GM21619 (cell line): ENCODE measurements at regions not wholly inside any gene's neighbourhood (a gene's known extent, or its start where the extent isn't known, plus 50 kb on each side); places are given as distances from the start of the nearest gene placed in this dataset.

Source experiments
- ATAC-seq: cut with Tn5 transposase; IDR thresholded peaks from one replicate; pipeline ENCODE4 v1.9.1; 2021; ENCODE audit not compliant: unreplicated experiment

DNA sequence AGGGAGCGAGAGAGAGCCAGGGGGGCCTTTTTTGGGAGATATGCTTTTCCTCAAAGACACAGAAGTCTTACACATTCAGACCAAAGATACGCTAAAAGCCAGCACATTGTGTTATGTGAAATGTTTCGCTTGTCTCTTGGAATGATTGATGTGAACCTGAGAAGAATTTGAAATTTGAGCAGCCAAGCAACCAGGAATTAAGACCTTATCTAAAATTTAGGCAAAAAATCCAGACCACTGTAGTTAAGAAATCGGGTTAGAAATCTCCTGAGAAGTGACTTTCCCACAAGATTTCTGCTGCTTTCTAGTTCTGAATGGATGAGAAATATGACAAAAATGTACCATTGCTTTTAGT, 223.2 kb upstream of the GMDS start:
- ATAC-seq = no peak

DNA sequence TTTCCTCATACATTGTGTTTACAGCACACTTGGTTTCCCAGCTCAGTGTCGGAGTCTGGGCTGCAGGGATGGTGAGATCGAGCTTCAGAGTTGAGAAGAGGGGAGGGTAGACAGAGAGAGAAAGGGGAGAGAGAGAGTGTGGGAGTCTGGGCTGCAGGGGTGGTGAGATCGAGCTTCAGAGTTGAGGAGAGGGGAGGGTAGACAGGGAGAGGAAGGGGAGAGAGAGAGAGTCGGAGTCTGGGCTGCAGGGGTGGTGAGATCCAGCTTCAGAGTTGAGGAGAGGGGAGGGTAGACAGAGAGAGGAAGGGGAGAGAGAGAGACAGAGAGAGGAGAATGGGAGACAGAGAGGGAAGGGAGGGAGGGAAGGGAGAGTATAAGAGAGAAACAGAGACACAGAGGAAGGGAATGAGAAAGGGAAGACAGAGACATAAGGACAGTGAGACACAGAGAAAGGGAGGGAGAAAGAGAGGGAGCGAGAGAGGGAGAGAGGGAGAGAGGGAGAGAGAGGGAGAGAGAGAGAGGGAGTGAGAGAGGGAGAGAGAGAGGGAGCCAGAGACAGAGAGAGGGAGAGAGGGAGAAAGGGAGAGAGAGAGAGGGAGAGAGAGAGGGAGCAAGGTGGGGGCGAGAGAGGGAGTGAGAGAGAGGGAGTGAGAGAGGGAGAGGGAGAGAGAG, 222.7 kb upstream of the GMDS start:
- ATAC-seq = no peak

DNA sequence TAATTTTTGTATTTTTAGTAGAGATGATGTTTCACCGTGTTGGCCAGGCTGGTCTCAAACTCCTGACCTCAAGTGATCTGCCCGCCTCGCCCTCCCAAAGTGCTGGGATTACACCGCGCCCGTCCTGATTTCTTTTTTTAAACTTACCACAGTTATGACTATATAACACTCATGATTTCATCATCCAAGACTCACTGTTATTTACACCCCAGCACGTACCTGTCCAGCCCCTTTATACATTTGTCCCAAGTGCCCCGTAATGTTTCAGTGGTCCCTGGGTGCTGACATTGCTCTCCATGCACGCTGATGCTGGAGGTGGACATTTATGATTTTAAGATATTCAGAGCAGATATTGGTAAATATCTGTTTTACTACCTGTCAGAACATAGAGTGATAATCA, 219.9 kb upstream of the GMDS start:
- ATAC-seq = no peak

DNA sequence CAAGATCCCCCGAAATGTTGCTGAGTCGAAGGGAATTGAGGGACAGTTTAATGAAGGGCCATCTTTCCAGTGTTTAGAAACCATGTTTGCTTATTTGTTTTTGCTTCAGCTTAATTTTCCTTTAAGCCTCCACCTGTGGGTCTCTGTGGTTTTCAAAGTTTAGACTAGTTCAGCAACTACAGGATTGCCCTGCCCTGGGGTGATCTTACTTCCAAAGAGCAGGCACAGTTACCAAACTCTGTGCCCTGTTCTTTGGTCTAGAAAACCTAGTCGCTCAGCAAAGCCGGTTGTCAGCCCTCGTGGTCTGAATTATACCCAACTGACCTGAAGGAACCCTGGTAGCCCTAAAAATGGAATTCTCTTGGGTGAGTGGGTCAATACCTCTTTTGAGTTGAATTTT, 219.2 kb upstream of the GMDS start:
- ATAC-seq = no peak

DNA sequence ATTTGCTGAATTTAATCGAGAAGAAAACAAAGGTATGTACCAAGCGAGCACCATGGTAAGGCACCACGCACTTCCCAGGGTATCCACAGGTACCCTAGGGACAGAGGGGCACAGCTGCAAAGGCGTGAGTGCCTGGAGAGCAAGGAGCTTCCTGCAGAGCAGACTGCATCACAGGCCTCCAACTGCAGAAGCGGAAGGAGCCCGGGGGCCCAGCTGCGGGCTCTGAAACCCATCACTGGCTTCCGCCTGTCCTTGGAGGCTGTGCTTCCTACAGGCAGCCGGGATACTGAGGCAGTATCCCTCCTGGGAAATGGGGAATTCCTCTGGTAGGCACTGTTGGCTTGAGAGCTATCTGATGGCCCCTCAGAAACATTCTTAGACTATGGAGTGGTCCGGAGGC, 217.4 kb upstream of the GMDS start:
- no peak for ATAC-seq

DNA sequence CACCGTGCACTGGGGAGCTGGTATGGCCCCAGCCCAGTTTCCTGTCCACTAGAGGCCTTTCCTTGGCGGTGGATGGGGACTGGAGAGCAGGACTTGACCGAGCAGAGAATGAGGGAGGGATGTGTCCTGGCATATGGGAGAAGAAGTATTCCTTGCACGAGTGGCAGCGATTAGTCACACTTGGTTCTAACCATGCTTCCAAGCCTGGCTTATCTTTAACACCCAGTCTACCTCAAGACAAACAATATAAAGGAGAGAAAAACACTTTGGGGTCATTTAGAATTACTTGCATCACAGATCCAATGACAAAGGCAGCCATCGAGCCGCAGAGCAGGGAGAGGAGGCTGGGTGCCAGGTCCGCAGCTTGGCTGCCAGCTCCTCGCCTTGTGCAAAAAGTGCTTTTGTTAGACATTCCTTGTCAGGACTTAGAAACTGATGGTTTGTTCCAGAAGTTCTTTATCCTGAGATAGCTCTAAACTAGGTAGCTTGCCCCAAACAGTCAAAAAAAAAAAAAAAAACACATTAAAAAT, 214.9 kb upstream of the GMDS start:
- no peak for ATAC-seq

DNA sequence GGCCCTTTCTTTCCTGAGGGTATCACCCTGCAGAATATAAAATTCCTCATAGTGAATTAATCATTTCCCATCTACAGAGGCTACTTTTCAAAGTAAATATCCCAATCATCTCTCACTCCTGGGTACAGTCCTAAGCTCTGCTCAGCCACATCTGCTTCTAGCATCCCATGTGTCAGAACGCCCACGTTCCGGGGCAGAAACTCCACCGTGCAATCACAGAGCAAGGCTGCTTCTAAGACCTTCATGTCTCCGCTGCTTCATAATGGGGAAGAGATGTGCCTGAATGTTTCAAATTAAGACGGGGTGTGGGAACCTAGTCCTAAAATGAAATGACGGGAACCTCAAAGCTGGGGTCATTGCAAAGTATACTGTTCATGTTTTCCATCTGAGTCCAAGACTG, 208.8 kb upstream of the GMDS start:
- ATAC-seq = no peak

DNA sequence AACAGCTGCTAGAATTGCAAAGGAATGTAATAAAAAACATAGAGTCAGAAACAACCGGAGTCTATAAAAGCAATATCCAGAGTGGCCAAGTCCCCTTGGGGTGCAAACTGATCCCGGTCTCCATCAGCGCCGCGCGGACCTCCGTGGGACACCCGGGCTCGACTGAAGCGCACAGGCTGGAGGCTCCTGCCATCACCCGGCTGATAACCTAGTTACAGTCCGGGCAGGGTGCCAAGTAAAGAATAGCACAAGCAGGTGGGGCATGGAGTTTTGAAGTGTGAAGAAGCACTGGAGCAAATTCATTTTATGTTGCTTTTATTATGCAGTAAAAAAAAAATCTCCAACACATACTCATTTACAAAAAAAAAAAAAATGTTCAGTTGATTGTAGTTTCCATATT, 205.1 kb upstream of the GMDS start:
- no peak for ATAC-seq

DNA sequence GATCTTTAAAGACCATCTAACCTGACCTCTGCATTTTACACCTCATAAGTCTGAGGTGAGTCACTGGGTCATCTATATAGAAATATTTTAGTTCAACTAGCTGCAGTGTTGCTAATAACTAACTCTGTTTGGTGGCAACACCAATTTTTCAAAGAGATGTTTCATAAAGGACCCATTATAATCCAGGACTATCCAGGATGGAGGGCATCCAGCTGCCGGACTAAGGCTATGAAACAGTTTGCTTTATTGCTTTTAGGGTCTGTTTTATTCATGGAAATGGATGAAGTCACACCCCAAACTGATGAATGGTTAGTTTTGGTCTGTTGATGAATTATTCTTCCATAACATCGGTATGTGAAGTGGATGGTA, 204.2 kb upstream of the GMDS start:
- no peak for ATAC-seq

DNA sequence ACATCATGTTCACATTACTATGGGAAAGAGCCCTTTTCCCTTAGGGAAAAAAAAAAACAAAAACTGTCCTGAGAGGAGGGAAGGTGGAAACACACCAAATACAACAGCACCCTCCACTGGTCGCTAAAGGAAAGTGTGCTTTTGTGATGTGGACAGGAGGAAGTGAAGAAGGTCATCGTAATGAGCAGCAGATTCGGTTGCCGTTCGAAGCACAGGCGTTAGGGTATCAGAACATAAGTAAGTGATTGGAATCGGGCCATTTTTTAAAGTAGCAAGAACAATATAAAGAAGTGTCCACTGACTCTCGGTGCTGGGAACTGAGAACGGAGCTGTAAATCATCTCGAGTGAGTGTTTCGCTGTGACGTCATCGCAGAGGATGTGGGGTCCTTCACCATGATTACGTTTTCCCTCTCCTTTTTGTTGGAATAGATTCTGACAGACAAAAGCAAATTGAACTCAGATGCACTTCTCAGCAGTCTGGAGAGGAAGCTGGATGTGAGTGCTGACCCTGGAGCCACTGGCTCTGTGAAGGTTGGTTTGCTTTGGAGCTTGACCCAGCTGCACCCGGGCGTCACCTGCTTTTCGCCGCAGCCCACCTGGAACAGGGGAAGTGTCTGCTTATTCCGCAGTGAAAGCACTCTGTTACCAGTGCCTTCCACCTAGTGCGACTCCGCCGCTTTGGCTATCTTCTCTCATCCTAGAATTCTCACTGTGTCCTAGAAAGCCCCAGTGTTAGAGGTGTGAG, 203.6 kb upstream of the GMDS start:
- ATAC-seq = no peak

DNA sequence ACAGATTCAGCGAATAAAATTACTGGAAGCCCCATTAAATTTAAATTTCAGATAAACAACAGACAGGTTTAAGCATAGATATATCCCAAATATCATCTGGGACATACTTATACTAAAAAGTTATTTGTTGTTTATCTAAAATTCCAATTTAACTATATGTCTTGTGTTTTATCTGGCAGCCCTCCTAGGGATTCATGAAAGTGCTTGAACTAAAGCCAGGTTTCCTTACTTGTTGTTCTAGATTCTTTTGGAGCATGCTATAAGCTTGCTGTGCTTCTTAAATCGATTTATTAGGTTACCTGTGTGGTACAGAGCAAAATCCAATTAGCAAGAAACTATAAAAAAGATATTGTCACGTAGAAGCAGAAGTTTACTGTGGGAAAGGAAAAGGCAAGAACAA, 202.5 kb upstream of the GMDS start:
- ATAC-seq = no peak

DNA sequence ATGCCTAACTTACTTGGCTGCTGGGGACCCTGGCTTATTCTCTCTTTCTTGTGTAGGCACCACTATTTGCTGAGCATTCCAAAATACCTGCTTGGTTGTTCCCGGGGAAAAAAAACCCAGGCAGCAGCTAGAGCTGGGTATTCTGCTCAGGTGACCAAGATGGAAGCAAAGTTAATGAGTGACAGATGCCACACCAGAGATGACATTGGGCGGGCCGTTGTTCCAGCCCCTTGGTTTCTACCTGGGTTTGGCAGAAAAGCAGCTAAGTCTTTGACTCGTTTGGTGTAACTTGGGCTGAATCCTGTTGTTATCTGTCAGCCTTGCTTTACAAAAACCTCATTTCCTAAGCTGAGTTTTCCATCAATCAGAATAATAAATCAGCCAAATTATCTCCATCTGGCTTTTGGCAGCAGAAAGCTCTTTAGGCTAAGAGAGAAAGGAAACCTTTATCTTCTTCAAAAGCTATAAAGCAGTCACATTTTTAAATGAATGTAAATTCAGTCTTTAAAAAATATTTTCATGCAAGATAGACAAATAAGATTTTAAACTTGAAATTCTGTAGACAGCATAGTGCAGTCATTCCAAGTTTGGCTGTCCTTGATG, 202.0 kb upstream of the GMDS start:
- ATAC-seq = no peak

DNA sequence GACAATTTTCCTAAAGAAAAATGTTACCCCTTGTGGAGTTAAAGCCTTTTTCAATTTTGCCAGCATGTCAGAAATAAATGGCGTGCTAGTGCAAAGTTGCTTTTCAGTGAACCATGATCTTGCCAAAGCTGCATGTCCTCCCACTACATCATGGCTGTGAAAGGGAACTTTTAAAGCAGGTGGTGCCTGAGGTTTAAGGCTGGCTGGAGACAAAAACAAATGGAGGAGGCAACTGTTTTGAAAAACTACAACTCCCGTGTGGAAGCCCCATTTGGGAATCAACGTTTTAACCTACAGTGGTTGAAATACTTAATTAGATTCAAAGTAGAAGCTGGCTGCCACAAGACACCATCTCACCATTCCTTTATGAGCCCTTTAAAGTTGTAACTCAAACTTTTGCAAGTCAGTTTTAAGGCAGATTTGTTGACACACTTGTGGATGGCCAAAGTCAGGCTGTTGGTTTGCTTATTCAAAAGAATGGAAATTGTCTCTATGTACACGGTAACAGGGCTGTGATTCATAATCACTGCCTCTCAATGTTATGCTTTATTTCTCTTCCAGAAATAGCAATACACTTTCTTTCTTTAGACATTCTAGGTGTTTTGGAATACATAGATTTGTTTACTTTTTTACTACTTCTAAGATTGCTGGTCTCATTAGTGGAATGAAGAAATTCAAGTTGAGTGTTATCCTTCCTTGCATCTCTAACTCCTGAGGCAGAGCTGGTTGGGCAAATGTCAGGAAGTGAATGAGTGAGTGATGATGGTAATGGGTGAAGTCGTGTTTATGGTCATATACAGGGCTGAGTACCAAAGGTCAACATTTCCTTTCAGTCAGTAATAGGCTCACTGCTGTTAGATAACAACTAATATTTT, 196.4 kb upstream of the GMDS start:
- ATAC-seq = no peak

DNA sequence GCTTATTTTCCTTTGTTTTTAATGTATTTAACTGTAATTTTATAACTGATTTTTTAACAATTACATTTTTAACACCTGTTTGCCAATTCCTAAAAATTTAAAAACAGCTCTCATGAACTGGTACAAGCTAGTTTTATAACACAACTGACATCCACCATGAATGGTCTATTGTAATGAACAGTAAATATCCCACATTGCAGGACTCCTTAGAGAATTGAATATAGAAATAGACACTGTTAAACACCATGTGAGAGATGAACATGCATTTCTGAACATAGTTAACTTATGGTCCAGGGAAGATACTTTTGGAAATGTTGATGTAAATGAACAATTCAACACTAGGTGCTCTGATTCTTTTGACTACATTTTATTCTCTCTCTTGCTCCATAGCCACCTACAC, 195.1 kb upstream of the GMDS start:
- ATAC-seq = no peak

DNA sequence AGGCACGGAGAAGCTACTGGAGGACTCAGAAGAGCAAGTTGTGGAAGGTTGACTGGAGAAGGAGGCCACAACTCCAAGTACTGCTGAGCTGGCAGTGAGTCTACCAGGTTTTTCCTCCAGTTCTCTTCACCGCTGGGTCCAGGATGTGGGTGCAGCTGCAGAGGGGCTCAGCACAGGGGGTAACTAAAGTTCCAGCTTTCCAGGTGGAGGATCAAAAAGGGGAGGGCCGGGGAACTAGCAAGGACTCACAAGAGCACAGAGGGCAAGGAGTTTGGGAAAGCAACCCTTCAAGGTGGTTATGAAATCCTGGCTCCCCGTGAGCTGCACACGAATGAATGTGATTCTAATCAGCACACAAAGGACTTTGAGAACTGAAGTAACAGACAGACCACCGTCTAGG, 194.2 kb upstream of the GMDS start:
- ATAC-seq = no peak

DNA sequence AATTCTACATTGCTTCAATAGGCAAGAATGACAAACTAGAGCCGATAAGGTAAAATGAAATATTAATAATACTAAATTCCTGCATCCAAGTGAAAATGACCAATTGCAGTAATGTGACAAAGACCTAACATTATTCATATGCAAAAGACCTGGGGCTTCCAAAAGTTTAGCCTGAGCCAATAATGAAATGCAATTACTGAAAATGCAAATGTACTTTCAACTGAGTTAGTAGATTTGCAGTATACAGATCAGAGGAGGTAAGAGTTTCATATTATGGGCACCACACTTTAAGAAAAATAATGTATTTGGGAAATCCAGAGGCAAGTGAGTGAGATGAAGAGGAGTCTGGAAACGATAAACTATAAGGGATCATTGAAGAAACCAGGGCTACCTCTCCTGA, 193.7 kb upstream of the GMDS start:
- no peak for ATAC-seq

DNA sequence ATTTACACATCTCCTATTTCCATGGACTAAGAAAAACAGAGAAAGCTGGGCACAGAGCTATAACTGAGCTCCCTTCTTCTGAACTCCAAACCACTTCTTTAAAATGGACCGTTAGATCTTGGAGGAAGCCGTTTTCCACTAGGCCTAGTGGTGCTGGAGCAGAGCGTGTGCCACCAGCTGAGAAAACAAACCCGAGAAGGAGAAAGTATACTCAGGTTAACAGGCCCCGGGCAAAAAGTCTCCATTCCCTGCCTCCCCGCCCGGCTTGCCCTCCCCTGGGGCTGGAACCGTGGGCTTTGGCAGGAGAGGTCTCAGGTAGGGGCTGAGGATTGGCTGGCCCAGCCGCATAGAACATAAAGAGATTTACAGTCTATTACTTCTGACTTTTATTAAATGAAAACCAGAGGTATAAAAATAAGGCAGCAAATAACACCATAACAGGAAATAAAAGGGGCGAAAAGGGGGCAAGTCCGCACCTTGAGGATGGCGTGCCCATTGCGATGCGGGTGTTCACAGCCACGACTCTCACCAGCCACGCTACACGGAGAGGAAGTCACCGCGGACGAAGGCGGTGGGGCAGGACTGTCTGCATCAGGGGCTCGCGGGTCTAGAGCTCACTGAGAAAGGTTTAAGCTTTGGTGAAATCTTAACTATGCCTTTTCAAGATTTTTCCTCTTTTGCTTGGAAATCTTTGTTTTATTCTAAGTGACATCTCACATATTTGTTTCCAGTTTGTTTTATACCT, 191.2 kb upstream of the GMDS start:
- no peak for ATAC-seq

DNA sequence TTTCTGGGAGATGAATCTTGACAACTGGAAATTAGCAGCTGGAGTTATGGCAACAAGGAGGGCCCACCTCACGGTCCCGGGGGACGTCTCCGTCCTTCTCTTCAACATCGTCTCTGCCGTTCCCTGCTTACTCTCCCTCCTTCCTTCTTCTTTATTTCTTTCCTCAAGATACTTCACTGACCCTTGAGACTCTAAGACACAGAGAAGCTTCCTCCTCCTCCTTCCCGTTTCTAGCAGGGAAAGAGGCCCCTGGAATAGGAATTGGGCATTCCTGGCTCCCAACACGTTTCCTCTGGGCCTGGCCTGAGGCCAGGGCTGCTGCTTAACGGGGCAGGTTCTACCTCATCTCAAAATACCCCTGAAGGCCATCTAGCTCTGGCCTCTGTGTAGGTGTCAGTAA, 189.9 kb upstream of the GMDS start:
- no peak for ATAC-seq

DNA sequence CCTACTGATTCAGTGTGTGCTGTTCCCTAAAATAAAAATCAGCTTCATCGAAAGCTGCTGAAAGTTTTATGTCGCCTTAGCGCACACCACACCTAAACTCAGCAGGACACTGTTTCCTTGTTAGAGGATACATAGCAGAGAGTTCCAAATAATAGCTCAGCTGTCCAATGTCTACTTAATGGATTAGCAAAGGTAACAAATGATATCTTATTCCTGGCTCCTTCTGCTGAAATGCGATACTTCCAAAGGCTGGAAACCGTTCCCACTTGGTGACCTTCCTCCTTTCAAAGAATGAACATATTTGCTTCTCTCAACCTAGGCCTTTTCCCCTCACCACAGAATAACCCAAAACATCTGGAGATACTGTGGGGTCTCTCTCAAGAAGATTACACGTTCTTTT, 189.5 kb upstream of the GMDS start:
- no peak for ATAC-seq

DNA sequence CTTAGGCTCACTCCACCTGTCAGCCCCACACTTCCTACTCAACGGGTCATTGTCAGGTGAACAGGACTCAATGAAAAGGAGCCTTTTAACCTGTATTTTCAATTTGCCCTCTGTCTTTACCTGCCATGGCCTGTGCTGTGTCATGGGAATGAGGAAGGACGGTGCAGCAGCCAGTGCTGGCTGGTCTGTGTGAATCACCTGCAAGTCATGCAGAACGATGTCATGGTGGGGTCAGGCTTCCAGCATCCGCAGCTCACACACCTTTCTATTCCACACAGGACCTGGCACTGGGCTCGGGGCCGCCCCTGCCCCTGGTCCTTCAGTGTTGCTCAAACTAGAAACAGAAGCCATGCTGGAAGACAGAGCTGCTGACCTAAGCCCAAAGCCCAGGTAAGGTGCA, 188.7 kb upstream of the GMDS start:
- ATAC-seq = no peak

DNA sequence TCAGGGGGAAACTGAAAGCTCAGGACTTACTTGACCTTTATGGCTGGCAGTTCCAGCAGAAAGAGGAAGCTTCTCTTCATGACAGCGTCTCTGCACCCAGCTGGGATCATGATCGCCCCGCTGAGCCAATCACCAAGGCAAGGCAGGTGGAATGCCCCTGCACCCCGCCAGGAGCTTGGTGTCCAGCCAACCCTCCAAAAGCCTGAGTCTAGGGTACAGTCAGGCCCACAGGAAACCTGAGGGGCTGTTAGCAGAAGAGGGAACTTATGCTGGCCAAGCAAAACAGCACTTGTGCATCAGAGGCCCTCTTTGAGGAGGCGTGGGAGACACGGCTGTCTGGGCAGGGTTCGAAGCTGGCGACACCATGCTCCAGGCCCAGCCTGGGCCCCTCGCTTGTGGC, 188.3 kb upstream of the GMDS start:
- ATAC-seq = no peak
